Mesenchymal stem cell (in vitro differentiated cells and primary cell): ENCODE measurements at regions not wholly inside any gene's neighbourhood (a gene's known extent, or its start where the extent isn't known, plus 50 kb on each side); places are given as distances from the start of the nearest gene placed in this dataset.

ENCODE experiments used
- DNase-seq: peaks from one replicate; pipeline ENCODE4 v3.0.0-alpha.2; 2013
- H2AFZ ChIP-seq: one replicate; pipeline ENCODE4 v1.6.1; 2013; ENCODE audit warnings: low read depth, mild to moderate bottlenecking, control low read depth, inconsistent platforms, low read length, moderate library complexity
- H2AK5ac ChIP-seq: 2 replicates; pipeline ENCODE4 v1.6.1; 2013; ENCODE audit warnings: low read length, moderate library complexity, mild to moderate bottlenecking, inconsistent platforms; ENCODE audit not compliant: severe bottlenecking
- H2BK120ac ChIP-seq: one replicate; pipeline ENCODE4 v1.6.1; 2013; ENCODE audit warnings: low read depth, mild to moderate bottlenecking, inconsistent platforms, low read length, moderate library complexity
- H2BK12ac ChIP-seq, 2 experiments: one replicate each; pipeline ENCODE4 v1.6.1; 2013; ENCODE audit warnings: inconsistent platforms in 2 of 2, low read length in 2 of 2, mild to moderate bottlenecking in 2 of 2, moderate library complexity in 2 of 2, control low read depth in 1 of 2
- H2BK15ac ChIP-seq: one replicate; pipeline ENCODE4 v1.6.1; 2013; ENCODE audit warnings: mild to moderate bottlenecking, low read depth, inconsistent platforms; ENCODE audit not compliant: poor library complexity, severe bottlenecking
- H2BK5ac ChIP-seq: 2 replicates; pipeline ENCODE4 v1.6.1; 2013; ENCODE audit warnings: low read depth, mild to moderate bottlenecking, low read length, control low read depth, inconsistent platforms; ENCODE audit not compliant: poor library complexity, severe bottlenecking
- H3K14ac ChIP-seq, 2 experiments: one replicate each; pipeline ENCODE4 v1.6.1; 2013; ENCODE audit warnings: inconsistent platforms in 2 of 2, low read length in 2 of 2, control low read depth in 1 of 2, mild to moderate bottlenecking in 1 of 2, moderate library complexity in 1 of 2
- H3K18ac ChIP-seq, 2 experiments: one replicate each; pipeline ENCODE4 v1.6.1; 2013; ENCODE audit warnings: inconsistent platforms in 2 of 2, low read length in 2 of 2, control low read depth in 1 of 2, low read depth in 1 of 2, mild to moderate bottlenecking in 1 of 2
- H3K23ac ChIP-seq, 2 experiments: one replicate each; pipeline ENCODE4 v1.6.1; 2013; ENCODE audit warnings: inconsistent platforms in 2 of 2, low read length in 2 of 2, mild to moderate bottlenecking in 2 of 2, moderate library complexity in 2 of 2, control low read depth in 1 of 2
- H3K27ac ChIP-seq: 2 replicates; pipeline ENCODE4 v1.5.1; 2013; ENCODE audit warnings: mild to moderate bottlenecking, moderate library complexity, low read length, control low read depth, inconsistent platforms; ENCODE audit not compliant: poor library complexity, severe bottlenecking
- H3K27me3 ChIP-seq, 2 experiments: 2 replicates each; pipeline versions ENCODE4 v1.6.1 to v1.7.0; 2013; ENCODE audit warnings: low read length in 2 of 2, mild to moderate bottlenecking in 2 of 2, moderate library complexity in 2 of 2, control low read depth in 1 of 2, inconsistent platforms in 1 of 2; ENCODE audit not compliant: control insufficient read depth in 1 of 2, insufficient read depth in 1 of 2
- H3K36me3 ChIP-seq, 2 experiments: 2 replicates each; pipeline versions ENCODE4 v1.6.1 to v1.7.0; 2013; ENCODE audit warnings: low read length in 2 of 2, control low read depth in 1 of 2, inconsistent platforms in 1 of 2, low read depth in 1 of 2, mild to moderate bottlenecking in 1 of 2; ENCODE audit not compliant: insufficient read depth in 2 of 2, control insufficient read depth in 1 of 2
- H3K4ac ChIP-seq, 2 experiments: one replicate each; pipeline ENCODE4 v1.6.1; 2013; ENCODE audit warnings: inconsistent platforms in 2 of 2, low read length in 2 of 2, mild to moderate bottlenecking in 2 of 2, moderate library complexity in 2 of 2, control low read depth in 1 of 2, low read depth in 1 of 2
- H3K4me1 ChIP-seq: 2 replicates; pipeline ENCODE4 v1.6.1; 2013; ENCODE audit warnings: low read depth, low read length, control low read depth; ENCODE audit not compliant: control insufficient read depth, insufficient read depth
- H3K4me2 ChIP-seq: 2 replicates; pipeline ENCODE4 v1.6.1; 2013; ENCODE audit warnings: low read length, mild to moderate bottlenecking, inconsistent platforms; ENCODE audit not compliant: poor library complexity, severe bottlenecking
- H3K4me3 ChIP-seq, 2 experiments: 2 replicates each; pipeline versions ENCODE4 v1.5.1 to v1.7.0; 2013; ENCODE audit warnings: low read length in 2 of 2, mild to moderate bottlenecking in 2 of 2, control low read depth in 1 of 2, low read depth in 1 of 2; ENCODE audit not compliant: insufficient read depth in 1 of 2
- H3K79me1 ChIP-seq: replicated peaks from 2 replicates; pipeline ENCODE4 v1.6.1; 2013; ENCODE audit warnings: mild to moderate bottlenecking, control low read depth, low read length, inconsistent platforms; ENCODE audit not compliant: poor library complexity, severe bottlenecking
- H3K9ac ChIP-seq: 2 replicates; pipeline ENCODE4 v1.7.0; 2013; ENCODE audit warnings: mild to moderate bottlenecking, low read length, moderate library complexity
- H3K9me3 ChIP-seq: 2 replicates; pipeline ENCODE4 v1.7.0; 2013; ENCODE audit warnings: mild to moderate bottlenecking, low read length; ENCODE audit not compliant: control insufficient read depth
- H4K8ac ChIP-seq: one replicate; pipeline ENCODE4 v1.6.1; 2013; ENCODE audit warnings: inconsistent platforms, mild to moderate bottlenecking, low read length, moderate library complexity
- H4K91ac ChIP-seq: one replicate; pipeline ENCODE4 v1.6.1; 2013; ENCODE audit warnings: mild to moderate bottlenecking, low read length, inconsistent platforms
- whole genome bisulfite sequencing: methylation state at CpG from one replicate; pipeline ENCODE4 v1.1.7; 2013; ENCODE audit warnings: mixed read lengths; 5-methylcytosine and 5-hydroxymethylcytosine counted together

- Histone ChIP-seq H3K23ac (no peak overlapping the region), H4K91ac (no peak overlapping the region), H3K27me3 (no peaks in the 10 kb centered on the region), H2AFZ (no peak overlapping the region), H3K27ac (peak overlapping the region; percentile 79), H2BK12ac (no peak overlapping the region), H2BK120ac (no peak overlapping the region), H2BK15ac (no peak overlapping the region), H3K4me2 (no peak overlapping the region), H3K36me3 (no peaks in the 10 kb centered on the region), H2AK5ac (no peak overlapping the region), H3K4me3 (no peak overlapping the region), H3K9me3 (peaks cover 8% of the 10 kb centered on the region), H3K18ac (no peak overlapping the region), H4K8ac (no peak overlapping the region), H2BK5ac (no peak overlapping the region), H3K4me1 (no peaks in the 10 kb centered on the region), H3K9ac (no peak overlapping the region), H3K4ac (no peak overlapping the region), H3K14ac (no peak overlapping the region), H3K79me1 (no peaks in the 10 kb centered on the region)
- WGBS, result no CpG with 5 or more reads among the region's 1 CpG
- peak; percentile 30 for DNase-seq
Observed at GRCh38 chr7:9204571-9204970, 771.2 kb downstream of the NXPH1 start.

GRCh38 chr7:9210114-9210513, 776.7 kb downstream of the NXPH1 start:
- Histone ChIP-seq H2BK15ac (no peak overlapping the region), H3K9me3 (peaks cover 13% of the 10 kb centered on the region), H3K23ac (no peak overlapping the region), H2BK120ac (no peak overlapping the region), H2AFZ (no peak overlapping the region), H3K4me3 (no peak overlapping the region), H2BK5ac (no peak overlapping the region), H3K9ac (no peak overlapping the region), H3K27me3 (no peaks in the 10 kb centered on the region), H3K4me2 (no peak overlapping the region), H2BK12ac (no peak overlapping the region), H3K4ac (no peak overlapping the region), H3K27ac (no peak overlapping the region), H3K36me3 (no peaks in the 10 kb centered on the region), H4K8ac (no peak overlapping the region), H3K79me1 (no peaks in the 10 kb centered on the region), H2AK5ac (no peak overlapping the region), H3K14ac (no peak overlapping the region), H4K91ac (no peak overlapping the region), H3K18ac (no peak overlapping the region), H3K4me1 (no peaks in the 10 kb centered on the region)
- 100% methylated on average over 1 of the region's 3 CpGs for WGBS
- DNase-seq, result no peak

GRCh38 chr7:9217204-9217603, 783.8 kb downstream of the NXPH1 start:
- Histone ChIP-seq H3K36me3 (no peaks in the 10 kb centered on the region), H2BK120ac (no peak overlapping the region), H3K18ac (no peak overlapping the region), H4K8ac (no peak overlapping the region), H2AK5ac (no peak overlapping the region), H3K9ac (no peak overlapping the region), H3K79me1 (no peaks in the 10 kb centered on the region), H3K4me1 (no peaks in the 10 kb centered on the region), H2BK15ac (no peak overlapping the region), H3K4ac (no peak overlapping the region), H2AFZ (no peak overlapping the region), H2BK12ac (no peak overlapping the region), H3K9me3 (peaks cover 5% of the 10 kb centered on the region), H4K91ac (no peak overlapping the region), H3K23ac (no peak overlapping the region), H3K14ac (no peak overlapping the region), H3K27me3 (no peaks in the 10 kb centered on the region), H3K27ac (no peak overlapping the region), H2BK5ac (no peak overlapping the region), H3K4me3 (no peak overlapping the region), H3K4me2 (no peak overlapping the region)
- no peak for DNase-seq
- WGBS, result no CpG with 5 or more reads among the region's 1 CpG

- WGBS, result 77% methylated on average over 4 of the region's 4 CpGs
- no peak overlapping the region for H3K27ac ChIP-seq
- H3K27me3 ChIP-seq, result no peaks in the 10 kb centered on the region
- H4K91ac ChIP-seq, result no peak overlapping the region
- H2AFZ ChIP-seq, result no peak overlapping the region
- no peak overlapping the region for H4K8ac ChIP-seq
- H3K18ac ChIP-seq, result no peak overlapping the region
- H3K4me2 ChIP-seq, result no peak overlapping the region
- no peak overlapping the region for H3K14ac ChIP-seq
- peaks cover 26% of the 10 kb centered on the region for H3K9me3 ChIP-seq
- no peaks in the 10 kb centered on the region for H3K4me1 ChIP-seq
- DNase-seq, result no peak
- no peak overlapping the region for H3K4ac ChIP-seq
- no peak overlapping the region for H3K23ac ChIP-seq
- no peak overlapping the region for H2BK12ac ChIP-seq
- H2AK5ac ChIP-seq, result no peak overlapping the region
- no peak overlapping the region for H3K4me3 ChIP-seq
- no peaks in the 10 kb centered on the region for H3K36me3 ChIP-seq
- H2BK5ac ChIP-seq, result no peak overlapping the region
- no peak overlapping the region for H3K9ac ChIP-seq
- no peaks in the 10 kb centered on the region for H3K79me1 ChIP-seq
- no peak overlapping the region for H2BK15ac ChIP-seq
- H2BK120ac ChIP-seq, result no peak overlapping the region
Observed at GRCh38 chr7:9226500-9226899, 793.1 kb downstream of the NXPH1 start.
